ENCODE measurements at regions not wholly inside any gene's neighbourhood (a gene's known extent, or its start where the extent isn't known, plus 50 kb on each side); places are given as distances from the start of the nearest gene placed in this dataset.
A peak's percentile ranks its signal among the peaks of the same experiment; 100 is the strongest.
"Not testable (repeated sequence)": the region's sequence is repeated elsewhere in the genome, so short reads cannot be mapped to it uniquely, and the experiment has no call there.

- peak; percentile 29 for DNase-seq (ENCODE audit: low spot score)
Observed at GRCh38 chr5:162209005-162209605, 141.5 kb downstream of the GABRG2 start.

GRCh38 chr5:162214551-162214950 lies 147.0 kb downstream of the GABRG2 start:
- no peak for DNase-seq (ENCODE audit: low spot score)

- no peak for DNase-seq (ENCODE audit: low spot score)
Observed at GRCh38 chr5:162217037-162217436, 149.5 kb downstream of the GABRG2 start.

GRCh38 chr5:162221910-162222309 lies 154.3 kb downstream of the GABRG2 start:
- no peak for DNase-seq (ENCODE audit: low spot score)

- DNase-seq (ENCODE audit: low spot score), result no peak
Observed at GRCh38 chr5:162227075-162227474, 159.5 kb downstream of the GABRG2 start.

GRCh38 chr5:162230348-162230747 lies 162.8 kb downstream of the GABRG2 start:
- DNase-seq (ENCODE audit: low spot score), result no peak

GRCh38 chr5:162231522-162231921 lies 163.9 kb downstream of the GABRG2 start:
- DNase-seq (ENCODE audit: low spot score), result no peak

- DNase-seq (ENCODE audit: low spot score), result no peak
Observed at GRCh38 chr5:162240734-162241133, 173.2 kb downstream of the GABRG2 start.

- DNase-seq (ENCODE audit: low spot score), result no peak
Observed at GRCh38 chr5:162242416-162242815, 174.8 kb downstream of the GABRG2 start.

GRCh38 chr5:162243651-162244050 lies 176.1 kb downstream of the GABRG2 start:
- DNase-seq (ENCODE audit: low spot score), result no peak

- DNase-seq (ENCODE audit: low spot score), result no peak
Observed at GRCh38 chr5:162248107-162248713, 180.6 kb downstream of the GABRG2 start.

GRCh38 chr5:162256711-162257110 lies 189.1 kb downstream of the GABRG2 start:
- DNase-seq (ENCODE audit: low spot score), result no peak

GRCh38 chr5:162268694-162269481 lies 201.3 kb downstream of the GABRG2 start:
- no peak for DNase-seq (ENCODE audit: low spot score)

GRCh38 chr5:162272417-162272816 lies 204.8 kb downstream of the GABRG2 start:
- DNase-seq (ENCODE audit: low spot score), result no peak

- no peak for DNase-seq (ENCODE audit: low spot score)
Observed at GRCh38 chr5:162274679-162275078, 207.1 kb downstream of the GABRG2 start.

- not testable (repeated sequence) for DNase-seq (ENCODE audit: low spot score)
Observed at GRCh38 chr5:162275387-162275786, 207.8 kb downstream of the GABRG2 start.

- DNase-seq (ENCODE audit: low spot score), result no peak
Observed at GRCh38 chr5:162282191-162282590, 214.6 kb downstream of the GABRG2 start.

- DNase-seq (ENCODE audit: low spot score), result no peak
Observed at GRCh38 chr5:162283609-162284008, 216.0 kb downstream of the GABRG2 start.

- DNase-seq (ENCODE audit: low spot score), result no peak
Observed at GRCh38 chr5:162288647-162289296, 221.2 kb downstream of the GABRG2 start.

- DNase-seq (ENCODE audit: low spot score), result no peak
Observed at GRCh38 chr5:162289489-162289888, 221.9 kb downstream of the GABRG2 start.

GRCh38 chr5:162299793-162300192 lies 232.2 kb downstream of the GABRG2 start:
- no peak for DNase-seq (ENCODE audit: low spot score)

GRCh38 chr5:162301356-162301755 lies 233.8 kb downstream of the GABRG2 start:
- DNase-seq (ENCODE audit: low spot score), result no peak

- no peak for DNase-seq (ENCODE audit: low spot score)
Observed at GRCh38 chr5:162323466-162323865, 255.9 kb downstream of the GABRG2 start.

Measured in mucosa of gallbladder (tissue), 1 donor.